ENCODE measurements at regions not wholly inside any gene's neighbourhood (a gene's known extent, or its start where the extent isn't known, plus 50 kb on each side); places are given as distances from the start of the nearest gene placed in this dataset.

- TF ChIP-seq, protein P1, sequence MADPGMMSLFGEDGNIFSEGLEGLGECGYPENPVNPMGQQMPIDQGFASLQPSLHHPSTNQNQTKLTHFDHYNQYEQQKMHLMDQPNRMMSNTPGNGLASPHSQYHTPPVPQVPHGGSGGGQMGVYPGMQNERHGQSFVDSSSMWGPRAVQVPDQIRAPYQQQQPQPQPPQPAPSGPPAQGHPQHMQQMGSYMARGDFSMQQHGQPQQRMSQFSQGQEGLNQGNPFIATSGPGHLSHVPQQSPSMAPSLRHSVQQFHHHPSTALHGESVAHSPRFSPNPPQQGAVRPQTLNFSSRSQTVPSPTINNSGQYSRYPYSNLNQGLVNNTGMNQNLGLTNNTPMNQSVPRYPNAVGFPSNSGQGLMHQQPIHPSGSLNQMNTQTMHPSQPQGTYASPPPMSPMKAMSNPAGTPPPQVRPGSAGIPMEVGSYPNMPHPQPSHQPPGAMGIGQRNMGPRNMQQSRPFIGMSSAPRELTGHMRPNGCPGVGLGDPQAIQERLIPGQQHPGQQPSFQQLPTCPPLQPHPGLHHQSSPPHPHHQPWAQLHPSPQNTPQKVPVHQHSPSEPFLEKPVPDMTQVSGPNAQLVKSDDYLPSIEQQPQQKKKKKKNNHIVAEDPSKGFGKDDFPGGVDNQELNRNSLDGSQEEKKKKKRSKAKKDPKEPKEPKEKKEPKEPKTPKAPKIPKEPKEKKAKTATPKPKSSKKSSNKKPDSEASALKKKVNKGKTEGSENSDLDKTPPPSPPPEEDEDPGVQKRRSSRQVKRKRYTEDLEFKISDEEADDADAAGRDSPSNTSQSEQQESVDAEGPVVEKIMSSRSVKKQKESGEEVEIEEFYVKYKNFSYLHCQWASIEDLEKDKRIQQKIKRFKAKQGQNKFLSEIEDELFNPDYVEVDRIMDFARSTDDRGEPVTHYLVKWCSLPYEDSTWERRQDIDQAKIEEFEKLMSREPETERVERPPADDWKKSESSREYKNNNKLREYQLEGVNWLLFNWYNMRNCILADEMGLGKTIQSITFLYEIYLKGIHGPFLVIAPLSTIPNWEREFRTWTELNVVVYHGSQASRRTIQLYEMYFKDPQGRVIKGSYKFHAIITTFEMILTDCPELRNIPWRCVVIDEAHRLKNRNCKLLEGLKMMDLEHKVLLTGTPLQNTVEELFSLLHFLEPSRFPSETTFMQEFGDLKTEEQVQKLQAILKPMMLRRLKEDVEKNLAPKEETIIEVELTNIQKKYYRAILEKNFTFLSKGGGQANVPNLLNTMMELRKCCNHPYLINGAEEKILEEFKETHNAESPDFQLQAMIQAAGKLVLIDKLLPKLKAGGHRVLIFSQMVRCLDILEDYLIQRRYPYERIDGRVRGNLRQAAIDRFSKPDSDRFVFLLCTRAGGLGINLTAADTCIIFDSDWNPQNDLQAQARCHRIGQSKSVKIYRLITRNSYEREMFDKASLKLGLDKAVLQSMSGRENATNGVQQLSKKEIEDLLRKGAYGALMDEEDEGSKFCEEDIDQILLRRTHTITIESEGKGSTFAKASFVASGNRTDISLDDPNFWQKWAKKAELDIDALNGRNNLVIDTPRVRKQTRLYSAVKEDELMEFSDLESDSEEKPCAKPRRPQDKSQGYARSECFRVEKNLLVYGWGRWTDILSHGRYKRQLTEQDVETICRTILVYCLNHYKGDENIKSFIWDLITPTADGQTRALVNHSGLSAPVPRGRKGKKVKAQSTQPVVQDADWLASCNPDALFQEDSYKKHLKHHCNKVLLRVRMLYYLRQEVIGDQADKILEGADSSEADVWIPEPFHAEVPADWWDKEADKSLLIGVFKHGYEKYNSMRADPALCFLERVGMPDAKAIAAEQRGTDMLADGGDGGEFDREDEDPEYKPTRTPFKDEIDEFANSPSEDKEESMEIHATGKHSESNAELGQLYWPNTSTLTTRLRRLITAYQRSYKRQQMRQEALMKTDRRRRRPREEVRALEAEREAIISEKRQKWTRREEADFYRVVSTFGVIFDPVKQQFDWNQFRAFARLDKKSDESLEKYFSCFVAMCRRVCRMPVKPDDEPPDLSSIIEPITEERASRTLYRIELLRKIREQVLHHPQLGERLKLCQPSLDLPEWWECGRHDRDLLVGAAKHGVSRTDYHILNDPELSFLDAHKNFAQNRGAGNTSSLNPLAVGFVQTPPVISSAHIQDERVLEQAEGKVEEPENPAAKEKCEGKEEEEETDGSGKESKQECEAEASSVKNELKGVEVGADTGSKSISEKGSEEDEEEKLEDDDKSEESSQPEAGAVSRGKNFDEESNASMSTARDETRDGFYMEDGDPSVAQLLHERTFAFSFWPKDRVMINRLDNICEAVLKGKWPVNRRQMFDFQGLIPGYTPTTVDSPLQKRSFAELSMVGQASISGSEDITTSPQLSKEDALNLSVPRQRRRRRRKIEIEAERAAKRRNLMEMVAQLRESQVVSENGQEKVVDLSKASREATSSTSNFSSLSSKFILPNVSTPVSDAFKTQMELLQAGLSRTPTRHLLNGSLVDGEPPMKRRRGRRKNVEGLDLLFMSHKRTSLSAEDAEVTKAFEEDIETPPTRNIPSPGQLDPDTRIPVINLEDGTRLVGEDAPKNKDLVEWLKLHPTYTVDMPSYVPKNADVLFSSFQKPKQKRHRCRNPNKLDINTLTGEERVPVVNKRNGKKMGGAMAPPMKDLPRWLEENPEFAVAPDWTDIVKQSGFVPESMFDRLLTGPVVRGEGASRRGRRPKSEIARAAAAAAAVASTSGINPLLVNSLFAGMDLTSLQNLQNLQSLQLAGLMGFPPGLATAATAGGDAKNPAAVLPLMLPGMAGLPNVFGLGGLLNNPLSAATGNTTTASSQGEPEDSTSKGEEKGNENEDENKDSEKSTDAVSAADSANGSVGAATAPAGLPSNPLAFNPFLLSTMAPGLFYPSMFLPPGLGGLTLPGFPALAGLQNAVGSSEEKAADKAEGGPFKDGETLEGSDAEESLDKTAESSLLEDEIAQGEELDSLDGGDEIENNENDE (IDR thresholded peaks at IDR 0.05; ENCODE audit: insufficient replicate concordance, low read length), result no peak
- no peak for TF ChIP-seq EP300 (IDR thresholded peaks at IDR 0.05; ENCODE audit: borderline replicate concordance in 1 of 2, low read depth in 2 of 2, low read length in 2 of 2)
- no peak for TF ChIP-seq MAFK (IDR thresholded peaks at IDR 0.05; ENCODE audit: low read depth, low read length)
- TF ChIP-seq RAD21 (IDR thresholded peaks at IDR 0.05 in 1 of 2, conservative IDR thresholded peaks at IDR 0.05 in 1 of 2; ENCODE audit: low read depth in 2 of 2, low read length in 2 of 2), result no peak
These were observed 931.0 kb downstream of the NCAM2 start (continued) for GRCh38 chr21:21929226-21929625.

All from H1 (cell line).